Vagina (tissue), 2 donors: ENCODE measurements at regions not wholly inside any gene's neighbourhood (a gene's known extent, or its start where the extent isn't known, plus 50 kb on each side); places are given as distances from the start of the nearest gene placed in this dataset.

Experiments
- CTCF ChIP-seq, 3 experiments: fragments of 450-650 bp in 2 of 3; fragments of 200-600 bp in 1 of 3; sonication (generic) in 1 of 3; IDR thresholded peaks; one replicate each; pipeline ENCODE4 v1.5.1; 2017 to 2019; ENCODE audit warnings: antibody characterized with exemption in 3 of 3, mild to moderate bottlenecking in 2 of 3, moderate library complexity in 2 of 3
- POLR2A ChIP-seq, 2 donors: fragments of 450-650 bp; IDR thresholded peaks; one replicate each; pipeline ENCODE4 v1.6.1; 2017; ENCODE audit warnings: antibody characterized with exemption in 2 of 2, mild to moderate bottlenecking in 2 of 2, moderate library complexity in 2 of 2
- POLR2AphosphoS5 ChIP-seq, 2 donors: sonication (generic); formaldehyde crosslinking; IDR thresholded peaks; one replicate each; pipeline ENCODE4 v1.9.0; 2017; ENCODE audit warnings: antibody characterized with exemption in 2 of 2, mild to moderate bottlenecking in 2 of 2, low read depth in 1 of 2; ENCODE audit not compliant: insufficient read depth in 1 of 2

DNA sequence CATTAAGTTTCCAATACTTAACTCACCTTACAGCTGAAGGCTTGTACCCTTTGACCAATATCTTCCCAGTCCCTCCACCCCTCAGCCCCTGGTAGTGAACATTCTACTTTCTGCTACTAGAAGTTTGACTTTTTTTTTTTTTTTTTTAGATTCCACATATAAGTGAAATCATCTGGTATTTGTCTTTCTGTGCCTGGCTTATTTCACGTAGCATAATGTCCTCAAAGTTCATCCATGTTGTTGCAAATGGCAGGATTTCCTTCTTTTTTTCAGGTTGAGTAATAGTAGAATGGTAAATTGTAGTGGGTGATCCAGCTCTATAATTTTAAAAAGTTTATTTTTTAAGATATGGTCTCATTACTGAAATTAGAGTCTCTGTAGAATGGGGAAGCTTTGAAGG lies 316.0 kb downstream of the MTX2 start:
- TF ChIP-seq CTCF (IDR thresholded peaks at IDR 0.05) (no peak), POLR2A (IDR thresholded peaks at IDR 0.05) (no peak), POLR2AphosphoS5 (IDR thresholded peaks at IDR 0.05; ENCODE audit: insufficient read depth in 1 of 2, low read depth in 1 of 2) (no peak)
